NCI-H226 (cell line): ENCODE measurements at regions not wholly inside any gene's neighbourhood (a gene's known extent, or its start where the extent isn't known, plus 50 kb on each side); places are given as distances from the start of the nearest gene placed in this dataset.

ENCODE experiments used
- DNase-seq: peaks from one replicate; pipeline ENCODE4 v3.0.0-alpha.2; 2015

DNA sequence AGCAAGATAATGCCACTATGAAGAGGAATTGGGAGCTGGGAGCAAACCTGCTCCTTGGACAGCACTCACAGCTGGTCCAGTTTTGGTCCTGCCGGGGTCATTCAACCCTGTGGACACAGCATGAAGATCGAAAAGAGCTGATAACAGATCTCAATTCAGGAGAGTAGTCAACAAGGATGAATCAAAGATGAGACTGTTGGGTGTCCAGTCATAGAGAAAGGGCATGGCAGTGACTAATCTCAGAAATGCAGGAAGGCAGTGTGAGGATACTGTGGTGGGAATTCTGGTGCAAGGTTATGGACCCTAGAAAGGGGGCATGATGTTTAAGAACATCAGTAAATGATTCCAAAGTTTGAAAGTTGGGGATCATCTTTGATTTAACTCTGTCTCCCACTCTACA is 261.4 kb upstream of the ZP4 start:
- no peak for DNase-seq

DNA sequence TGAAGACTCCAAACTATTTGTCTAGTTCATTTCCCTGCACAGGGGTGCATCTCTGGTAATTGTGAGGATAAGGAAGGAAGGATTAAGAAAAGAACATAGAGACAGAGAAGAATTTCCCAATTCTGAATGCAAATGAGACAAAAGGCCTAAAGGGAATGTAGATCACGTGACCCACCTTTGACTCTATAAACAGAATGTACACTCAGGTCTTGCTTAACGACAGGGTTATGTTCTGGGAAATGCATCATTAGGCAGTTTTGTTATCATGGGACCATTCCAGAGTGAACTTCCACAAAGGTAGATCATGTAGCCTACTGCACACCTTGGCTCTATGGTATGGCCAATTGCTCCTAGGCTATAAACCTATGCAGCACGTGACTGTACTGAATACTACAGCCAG is 252.3 kb upstream of the ZP4 start:
- no peak for DNase-seq

DNA sequence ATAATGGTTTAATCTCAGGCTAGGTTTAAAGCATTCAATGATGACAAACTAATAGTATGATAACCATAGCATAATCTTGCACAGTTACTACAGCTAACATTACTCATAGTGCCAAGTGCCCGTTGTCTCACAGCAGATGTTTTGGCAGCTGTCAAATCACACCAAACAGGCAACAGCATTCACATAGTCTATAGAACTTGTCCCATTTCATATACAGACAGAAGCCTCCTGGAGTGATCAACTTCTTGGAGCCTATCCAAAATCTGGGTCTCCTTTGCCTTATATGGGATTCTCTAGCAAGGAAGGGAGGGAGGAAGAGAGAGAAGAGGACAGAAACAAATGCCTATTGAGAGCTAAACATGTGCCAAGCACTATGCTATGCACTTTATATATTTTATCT is 250.6 kb upstream of the ZP4 start:
- no peak for DNase-seq

DNA sequence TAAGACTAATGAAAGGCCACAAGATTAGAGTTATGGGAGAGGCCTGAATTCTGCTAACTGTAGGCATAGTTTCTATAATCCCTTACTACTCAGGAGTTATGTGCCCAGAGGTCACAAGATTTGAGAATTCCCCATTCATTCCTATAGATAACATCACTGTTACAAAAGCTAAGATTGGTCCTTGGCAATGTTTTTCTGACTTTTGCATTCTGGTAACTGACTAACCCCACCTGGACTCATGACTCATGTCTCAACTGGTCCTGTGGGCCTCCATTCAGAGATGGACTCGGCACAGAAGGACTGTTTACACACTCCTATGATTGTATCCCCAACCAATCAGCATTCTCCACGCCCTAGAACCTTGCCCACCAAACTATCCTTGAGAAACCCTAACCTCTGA is 249.0 kb upstream of the ZP4 start:
- DNase-seq = no peak

DNA sequence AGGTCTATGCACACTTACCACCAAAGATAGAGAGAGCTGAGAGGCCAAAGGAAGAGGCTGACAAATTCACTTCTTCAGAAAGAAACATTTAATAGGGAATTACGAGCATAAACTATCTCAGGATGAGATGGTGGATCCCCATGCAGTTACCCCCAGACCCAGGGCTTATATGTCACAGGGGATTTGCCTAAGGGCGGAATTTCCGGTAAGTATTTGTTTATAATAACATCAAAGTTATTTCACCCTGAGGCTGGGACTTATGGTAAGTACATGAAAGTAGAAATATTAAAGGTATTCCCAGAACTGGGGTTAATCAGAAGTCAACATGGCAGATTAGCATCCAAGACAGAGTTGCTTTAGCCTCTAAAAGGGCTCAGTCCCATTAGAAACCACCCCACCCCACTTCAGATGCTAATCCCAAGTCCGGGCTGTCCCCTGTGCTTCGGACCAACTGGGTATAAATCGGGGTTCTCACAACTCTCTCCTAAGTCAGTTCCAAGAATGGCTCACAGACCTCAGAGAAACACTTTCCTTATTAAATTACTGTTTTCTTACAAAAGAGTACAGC is 247.4 kb upstream of the ZP4 start:
- no peak for DNase-seq

DNA sequence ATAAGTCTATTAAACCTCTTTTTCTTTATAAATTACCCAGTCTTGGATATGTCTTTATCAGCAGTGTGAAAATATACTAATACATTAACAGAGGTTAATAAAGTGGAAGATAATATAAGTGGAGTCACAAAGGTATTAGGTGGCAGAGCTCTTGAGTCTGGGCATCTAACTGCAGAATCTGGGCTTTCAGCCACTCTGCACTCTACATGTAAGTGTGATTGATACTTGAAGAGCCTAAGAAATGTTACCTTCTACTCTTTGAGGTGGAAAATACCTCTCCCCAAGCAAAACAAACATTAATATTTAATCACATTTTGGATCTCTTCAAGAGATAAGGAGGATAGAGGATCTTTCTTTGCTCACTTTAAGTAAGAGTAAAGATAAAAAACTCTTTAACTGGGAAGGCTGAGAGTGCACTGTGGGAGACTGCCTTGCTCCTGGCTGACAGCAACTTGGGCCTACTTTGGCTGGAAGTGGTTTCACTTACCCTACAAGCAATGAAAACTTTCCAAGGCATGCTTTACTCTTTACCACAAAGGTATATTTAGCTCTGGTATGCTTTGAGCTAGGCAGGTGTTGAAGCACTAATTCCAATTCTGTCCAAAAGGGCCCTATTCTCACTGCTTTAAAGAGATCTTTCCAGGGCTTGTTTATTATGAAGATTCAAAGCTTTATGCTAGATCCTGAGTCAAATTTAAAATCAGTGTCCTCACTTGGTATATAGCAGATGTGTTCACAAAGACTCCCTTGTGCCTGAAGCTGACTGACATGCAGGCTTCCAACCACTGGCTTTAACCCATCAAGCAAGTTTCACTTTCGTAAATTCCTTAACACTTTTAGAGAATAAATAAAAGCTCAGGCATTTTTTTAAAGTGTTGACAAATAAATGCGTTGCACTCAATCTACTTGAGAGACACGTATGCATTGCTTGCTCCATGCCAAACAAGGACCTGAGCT is 245.3 kb upstream of the ZP4 start:
- DNase-seq = no peak

DNA sequence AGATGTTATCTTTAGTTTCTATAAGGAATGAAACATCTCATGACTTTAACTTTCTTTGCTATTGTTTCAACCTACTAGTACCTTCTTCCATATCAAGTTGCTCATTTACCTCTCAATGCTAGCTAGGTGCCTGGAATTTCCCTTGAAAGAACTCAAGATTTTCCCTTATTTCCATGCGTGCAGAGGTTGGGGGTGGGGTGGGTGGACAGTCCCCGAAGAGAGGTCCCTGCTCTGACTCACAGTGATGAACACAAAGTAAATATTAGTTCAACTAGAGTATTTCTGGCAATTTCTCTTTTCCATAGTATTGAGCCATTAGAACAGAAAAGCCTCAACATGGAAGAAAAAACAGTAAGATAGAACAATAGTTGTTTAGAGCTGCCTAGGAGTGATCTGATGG is 239.0 kb upstream of the ZP4 start:
- no peak for DNase-seq

DNA sequence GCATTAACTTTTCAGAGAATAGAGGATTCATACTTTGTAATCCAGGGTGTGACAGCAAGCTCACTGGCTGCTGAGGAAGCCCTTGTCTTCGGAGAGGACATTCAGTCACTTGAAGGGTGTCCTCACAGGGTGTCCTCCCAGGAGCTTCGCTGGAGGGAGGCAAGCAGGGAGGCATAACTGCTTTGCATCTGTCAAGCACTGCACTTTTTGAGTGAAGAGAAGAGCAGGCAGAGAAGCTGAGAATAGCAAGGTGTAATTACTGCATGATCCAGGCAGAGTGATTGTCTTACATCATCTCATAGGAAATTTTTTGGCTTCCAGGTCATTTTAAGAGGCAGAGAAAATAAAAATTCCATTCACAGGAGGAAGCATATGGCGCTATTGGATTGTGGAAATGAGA is 232.5 kb upstream of the ZP4 start:
- DNase-seq = no peak

DNA sequence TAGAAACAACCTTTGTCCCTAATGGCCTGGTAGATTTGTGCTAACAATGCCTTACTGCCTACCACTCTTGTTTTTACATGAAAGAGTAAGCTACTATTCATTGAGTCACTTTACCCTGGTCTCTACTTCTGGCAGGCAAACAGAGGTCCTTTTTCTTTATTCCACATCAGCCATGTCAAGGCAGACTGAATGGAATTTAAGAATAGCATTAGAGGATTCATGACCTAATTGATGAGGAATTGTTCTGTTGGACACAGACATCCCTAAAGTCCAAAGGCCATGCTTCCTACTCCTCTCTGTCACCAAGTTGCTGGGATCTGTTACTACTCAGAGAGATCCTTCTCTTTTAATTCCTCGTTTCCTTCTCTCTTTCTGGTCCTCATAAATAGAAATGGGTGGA is 229.1 kb upstream of the ZP4 start:
- no peak for DNase-seq

DNA sequence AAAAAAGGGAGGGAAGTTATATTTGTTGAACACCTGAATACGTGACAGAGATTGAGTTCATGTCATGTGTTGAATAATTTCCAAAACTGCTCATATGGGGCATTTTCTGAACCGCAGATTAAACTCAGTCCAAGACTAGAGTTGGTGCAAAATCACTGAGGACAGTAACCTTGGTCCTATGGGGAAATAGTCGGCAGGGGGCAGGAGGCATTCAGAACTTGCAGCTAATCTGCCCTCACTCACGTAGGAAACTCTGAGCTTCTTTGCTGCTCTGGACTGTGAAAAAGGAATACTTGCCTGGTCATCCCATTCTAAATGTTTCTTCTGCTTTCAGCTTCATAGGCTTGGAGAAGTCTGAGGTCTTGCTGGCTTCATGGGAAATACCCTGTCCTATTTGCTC is 228.3 kb upstream of the ZP4 start:
- DNase-seq = no peak

DNA sequence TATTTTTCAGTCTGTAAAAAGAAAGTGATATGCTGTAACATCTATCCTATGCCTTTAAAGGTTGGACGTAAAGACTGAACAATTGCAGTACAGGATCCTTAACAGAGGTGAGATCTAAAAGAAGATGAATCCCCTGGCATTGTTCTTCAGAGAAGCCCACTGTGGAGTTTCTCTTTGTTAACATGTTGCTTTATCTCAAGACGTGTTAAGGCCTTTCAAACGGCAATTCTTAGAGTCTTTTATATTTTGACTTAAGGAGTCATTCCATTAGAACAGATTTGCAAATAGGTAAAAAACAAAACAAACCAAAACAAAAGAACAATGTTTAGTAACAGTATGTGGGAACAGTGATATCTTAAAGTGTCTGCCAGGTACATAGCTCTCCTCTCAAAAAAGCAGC is 225.1 kb upstream of the ZP4 start:
- DNase-seq = no peak

DNA sequence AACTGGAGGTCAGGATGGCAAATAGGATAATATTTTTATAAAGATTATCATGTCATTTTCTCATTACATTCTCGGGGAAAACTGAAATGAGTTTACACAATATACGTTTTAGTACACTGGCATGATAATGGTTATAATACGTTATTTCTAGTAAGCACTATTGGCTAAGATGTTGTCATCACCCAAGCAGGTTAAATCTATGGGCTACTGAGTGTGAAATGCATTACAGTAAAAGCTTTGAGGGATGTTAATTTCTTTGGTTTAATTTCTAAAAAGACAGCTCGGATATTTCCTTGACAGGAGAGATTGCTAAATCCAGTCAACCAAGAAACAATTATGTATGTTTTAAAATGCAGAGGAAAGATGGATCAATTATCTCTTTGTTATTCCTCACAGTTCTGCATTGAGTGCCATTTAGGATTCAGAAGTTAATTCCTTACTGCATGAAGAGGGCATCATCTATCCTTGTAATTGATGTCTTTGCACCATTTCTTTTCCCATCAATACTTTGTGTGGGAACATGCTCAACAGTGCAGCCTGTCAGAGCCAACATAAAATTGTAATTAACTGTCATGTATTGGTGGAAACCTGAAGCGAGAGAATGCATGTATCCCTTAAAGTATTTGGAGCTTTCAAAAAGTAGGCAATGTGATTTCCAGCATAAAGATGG is 222.4 kb upstream of the ZP4 start:
- no peak for DNase-seq

DNA sequence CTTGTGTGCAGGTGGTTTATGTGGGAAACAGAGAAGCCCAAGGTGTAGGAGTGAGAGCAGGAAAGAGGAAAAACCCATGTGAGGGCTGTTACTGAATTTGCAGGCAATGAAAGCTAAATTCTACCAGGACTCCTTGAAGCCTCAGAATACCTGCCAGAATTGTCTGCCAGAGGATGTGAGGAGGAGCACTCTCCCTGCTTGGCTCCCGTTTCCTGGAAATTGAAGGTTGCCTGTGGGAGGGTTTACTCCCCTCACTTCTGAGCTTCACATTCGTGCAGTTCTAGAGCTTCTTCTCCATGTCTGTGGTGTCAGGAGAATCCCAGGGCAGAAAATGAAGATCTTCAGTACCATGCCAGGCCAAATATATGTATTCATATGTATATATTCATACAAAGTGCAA is 220.8 kb upstream of the ZP4 start:
- DNase-seq = no peak

DNA sequence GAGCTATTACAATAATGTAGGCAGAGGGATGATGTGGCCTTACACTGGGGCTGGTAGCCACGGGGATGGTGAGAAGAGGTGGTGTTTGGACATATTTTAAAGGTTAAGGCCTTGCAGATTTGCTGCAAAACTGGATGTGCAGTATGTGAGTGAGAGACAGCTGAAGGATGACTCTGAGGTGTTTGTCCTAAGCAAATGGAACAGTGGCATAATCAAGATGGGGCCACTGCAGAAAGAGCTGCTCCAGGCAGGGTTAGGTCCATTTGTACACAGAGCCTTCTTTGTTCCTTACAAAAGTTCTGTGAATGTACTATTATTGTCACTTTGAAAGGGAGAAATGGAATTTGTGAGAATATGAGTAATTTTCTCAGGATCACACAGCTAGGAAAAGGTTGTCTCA is 220.4 kb upstream of the ZP4 start:
- no peak for DNase-seq

DNA sequence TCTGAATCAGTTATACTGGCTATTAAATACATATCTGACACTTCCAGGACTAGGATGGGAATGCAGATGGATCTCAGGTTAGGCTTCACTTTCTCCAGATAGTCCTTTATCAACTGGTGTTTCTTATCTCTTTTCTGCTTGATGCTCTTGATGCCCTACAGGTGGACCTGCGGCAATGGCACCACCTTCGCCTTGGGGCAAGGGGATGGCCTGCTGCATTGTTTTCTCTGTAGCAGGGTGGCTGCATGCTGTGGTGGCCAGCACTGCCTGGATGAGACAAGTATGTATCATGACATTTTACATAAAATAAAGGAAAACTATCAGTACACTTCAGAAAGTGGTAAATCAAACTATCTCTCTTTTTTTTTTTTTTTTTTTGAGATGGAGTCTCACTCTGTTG is 217.7 kb upstream of the ZP4 start:
- no peak for DNase-seq

DNA sequence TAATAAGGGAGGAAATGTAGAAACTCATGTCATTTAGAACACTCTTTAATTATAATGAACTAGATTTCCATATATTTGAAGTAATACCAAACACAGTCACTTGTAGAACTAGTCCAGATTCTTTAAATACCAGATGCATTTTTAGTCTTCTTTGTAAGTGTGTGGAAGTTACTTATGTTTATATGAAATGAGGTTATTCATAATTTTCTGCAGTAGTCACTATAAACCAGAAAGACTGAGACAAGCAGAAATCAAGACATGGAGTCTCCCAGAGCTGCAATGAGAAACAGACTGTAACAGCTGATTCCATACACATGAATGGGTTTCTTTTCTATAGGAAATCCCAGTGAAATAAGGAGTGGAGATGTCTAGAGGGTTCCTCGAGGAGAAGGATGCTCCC is 216.6 kb upstream of the ZP4 start:
- DNase-seq = no peak

DNA sequence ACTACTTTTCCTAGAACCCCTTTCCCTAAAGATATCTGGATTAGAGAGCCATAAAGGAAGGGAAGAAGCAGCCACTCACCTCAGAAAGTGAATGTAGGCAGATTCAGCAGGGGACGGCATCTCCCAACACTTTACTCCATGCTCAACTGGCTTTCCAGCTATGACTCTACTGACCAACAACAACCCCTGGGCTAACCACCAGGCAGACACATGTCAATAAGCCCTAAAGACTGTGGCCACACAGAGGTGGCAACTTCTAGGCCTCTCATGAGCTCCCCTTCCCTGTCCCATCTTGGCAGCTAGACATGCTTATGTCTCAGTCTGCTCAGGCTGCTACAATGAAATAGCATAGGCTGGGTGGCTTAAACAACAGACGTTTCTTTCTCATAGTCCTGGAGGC is 214.0 kb upstream of the ZP4 start:
- no peak for DNase-seq

DNA sequence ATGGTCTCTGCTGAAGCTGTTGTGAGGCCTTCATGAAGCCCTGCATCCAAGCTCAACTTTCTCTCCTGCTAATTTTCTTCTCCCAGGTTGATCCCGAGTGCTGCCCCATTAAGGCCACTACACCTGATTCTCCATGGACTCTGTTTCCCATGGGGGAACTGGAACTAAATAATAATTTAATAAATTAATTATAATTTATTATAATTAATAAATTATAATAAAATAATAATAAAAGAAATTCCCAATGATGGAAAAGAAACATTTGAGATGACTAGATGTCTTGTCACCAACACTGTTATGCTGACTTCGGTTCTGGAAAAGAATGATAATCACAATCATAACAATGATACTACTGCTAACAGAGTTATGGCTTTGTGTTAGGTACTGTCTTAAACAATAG is 211.2 kb upstream of the ZP4 start:
- no peak for DNase-seq

DNA sequence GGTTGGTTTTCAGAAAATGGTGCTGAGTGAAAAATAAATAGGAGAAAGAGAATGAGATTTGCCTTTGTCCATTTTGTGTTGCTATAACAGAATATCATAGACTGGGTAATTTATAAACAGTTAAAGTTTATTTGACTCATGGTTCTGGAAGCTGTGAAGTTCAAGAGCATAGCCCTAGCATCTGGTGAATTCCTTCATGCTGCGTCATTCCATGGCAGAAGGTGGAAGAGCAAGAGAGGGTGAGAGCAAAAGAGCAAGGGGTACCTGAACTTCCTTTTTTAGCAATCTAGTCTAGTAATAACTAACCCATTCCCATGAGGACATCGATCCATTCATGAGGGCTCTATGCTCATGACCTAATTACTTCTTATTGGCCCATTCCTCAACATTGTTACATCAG is 209.1 kb upstream of the ZP4 start:
- DNase-seq = no peak

DNA sequence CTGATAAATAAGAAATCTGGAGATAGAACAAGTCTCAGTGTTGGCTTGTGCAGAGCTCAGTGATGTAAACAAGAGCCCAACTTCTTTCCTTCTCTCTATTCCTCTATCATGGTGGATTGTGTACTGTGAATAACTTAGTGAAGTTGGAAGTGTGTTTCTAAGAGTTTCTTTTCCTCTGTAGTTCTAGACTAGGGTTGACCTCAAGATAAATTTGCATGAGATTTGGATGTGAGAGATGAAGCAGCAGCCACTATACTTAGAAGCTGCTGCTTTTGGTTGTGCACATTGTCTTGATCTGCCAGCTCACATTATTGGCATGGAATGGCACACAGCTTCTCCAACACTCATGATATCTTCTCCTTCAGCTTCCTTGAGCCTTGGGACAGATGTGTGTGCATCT is 198.9 kb upstream of the ZP4 start:
- DNase-seq = no peak

DNA sequence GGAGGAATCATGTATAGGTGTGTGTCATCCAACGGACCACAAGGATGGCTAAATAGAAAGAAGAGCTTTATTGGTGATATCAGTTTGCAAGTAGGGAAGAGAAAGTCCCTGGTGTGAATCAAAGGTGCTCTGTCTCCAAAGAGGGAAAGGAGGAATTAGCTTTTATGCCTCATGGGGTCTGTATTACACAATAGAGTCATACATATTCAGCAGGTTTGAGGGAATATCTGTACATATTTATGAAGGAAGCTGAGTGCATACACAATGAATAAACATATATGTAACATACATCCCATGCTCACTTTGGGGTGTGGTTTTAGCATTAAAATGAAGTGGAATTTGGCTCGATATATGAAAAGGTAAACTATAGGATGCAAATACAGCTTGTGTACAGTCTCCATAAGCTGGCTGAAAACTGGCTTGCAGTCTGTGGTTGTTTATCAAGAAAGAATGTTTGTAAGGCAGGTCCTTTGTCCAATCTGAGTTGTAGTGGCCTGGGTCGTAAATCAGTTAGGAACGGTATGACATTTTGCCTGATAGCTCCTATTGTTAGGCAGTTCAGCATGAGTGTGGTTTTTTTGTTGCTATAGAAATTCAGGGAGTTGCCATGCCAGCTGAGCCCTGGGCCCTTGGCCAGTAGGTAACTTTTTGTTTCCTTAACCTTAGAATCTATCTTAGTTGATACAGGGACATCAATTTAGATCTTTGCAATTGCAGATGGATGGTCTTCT is 198.0 kb upstream of the ZP4 start:
- no peak for DNase-seq

DNA sequence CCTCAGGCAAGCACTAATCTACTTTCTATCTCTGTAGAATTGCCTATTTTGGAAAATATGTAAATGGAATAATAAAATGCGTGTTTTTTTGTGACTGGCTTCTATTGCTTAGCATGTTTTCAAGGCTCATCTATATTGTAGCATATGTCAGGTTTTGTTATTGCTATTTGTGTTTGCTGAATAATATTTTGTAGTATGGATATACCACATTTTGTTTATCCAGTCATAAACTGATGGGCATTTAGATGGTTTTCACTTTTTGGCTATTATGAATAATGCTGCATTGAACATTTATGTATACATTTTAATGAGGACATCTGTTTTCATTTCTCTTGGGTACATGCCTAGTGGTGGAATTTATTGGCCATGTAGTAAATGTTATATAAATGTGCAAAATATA is 183.3 kb upstream of the ZP4 start:
- DNase-seq = no peak

DNA sequence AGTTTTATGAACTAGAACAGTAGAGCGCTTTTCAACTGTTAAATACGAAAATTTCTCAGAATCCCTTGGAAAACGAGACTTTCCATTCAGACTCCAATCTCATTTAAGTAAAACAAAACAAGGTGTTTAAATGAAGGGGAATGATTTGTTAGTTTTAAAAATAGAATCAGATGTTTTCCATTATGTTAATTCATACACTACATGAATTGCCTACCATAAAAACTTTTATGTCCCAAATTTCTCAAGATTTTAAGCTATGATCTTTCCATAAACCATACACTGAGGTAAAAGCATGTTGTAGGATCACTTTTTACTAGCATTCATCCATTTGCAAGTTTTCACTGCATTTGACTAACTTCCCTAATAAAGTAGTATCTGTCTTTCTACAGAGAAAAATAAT is 180.3 kb upstream of the ZP4 start:
- no peak for DNase-seq

DNA sequence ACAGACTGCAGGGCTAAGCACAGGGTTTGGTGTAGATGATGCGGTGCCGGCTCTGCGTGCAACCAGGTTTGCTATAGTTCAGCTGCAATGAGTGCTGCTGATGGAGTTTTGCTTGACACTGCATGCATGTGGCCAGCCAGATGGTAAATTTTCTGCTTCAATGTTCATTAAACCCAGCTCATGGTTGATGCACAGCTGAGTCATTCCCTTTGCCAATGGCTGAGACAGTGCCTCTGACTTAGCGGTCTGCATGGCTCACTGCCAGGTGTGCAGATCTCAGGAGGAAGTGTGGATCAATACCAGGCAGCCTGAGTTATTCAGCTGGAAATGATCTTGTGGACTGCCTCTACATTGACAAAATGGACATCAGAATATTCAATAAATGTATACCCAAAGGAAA is 172.7 kb upstream of the ZP4 start:
- DNase-seq = no peak
